Glomerular visceral epithelial cell (primary cell): ENCODE measurements at regions not wholly inside any gene's neighbourhood (a gene's known extent, or its start where the extent isn't known, plus 50 kb on each side); places are given as distances from the start of the nearest gene placed in this dataset.

ENCODE experiments used
- DNase-seq: peaks from one replicate; pipeline ENCODE4 v3.0.0-alpha.2; 2016; ENCODE audit errors: extremely low spot score

DNA sequence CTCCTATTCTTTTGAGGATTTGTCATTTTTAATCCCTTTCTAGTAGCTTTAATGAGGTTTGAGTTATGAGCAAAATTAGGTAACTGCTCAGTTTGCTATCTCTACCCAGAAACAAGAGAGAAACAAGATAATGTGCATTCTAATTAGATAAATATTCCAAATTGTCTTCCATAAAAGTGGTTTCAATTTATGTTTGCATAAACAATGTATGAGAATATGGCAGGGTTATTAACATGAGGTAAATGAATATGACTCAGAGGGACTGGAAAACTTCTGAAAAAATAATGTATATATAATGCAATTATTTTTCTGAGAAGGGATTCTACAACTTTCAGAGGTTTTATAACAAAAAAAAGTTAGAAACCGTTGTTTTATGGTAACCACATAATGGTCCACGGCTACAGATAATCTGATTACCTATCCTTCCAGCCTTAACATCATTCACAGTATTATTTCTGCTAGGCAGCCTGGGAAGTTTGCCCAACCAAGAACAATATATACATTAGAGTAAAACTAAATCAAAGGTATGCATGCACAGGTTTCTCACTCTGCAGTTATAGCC is 101.2 kb downstream of the CRPPA start:
- DNase-seq = no peak

GRCh38 chr7:16318989-16319915 is 102.1 kb downstream of the CRPPA start:
- peak; percentile 0 for DNase-seq

- no peak for DNase-seq
Measured at GRCh38 chr7:16318463-16318862, 102.9 kb downstream of the CRPPA start.

DNA sequence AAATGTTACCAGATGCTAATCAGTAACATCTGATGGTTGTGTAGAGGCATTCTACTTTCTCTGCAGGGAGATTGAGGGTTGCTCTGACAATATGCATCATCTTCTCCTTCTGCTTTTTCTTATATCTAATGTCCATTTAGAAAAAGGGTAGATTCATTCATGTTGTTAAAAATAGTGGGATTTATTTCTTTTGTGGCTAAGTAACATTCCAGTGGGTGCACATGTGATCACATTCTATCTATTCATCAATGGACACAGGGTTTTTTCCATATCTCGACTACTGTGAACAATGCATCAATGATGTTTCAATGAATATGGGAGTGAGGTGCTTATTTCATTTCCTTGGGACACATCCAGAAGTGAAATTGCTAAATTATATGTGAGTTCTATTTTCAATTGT is 103.9 kb downstream of the CRPPA start:
- no peak for DNase-seq

- no peak for DNase-seq
Measured at GRCh38 chr7:16315280-16315679, 106.1 kb downstream of the CRPPA start.

DNA sequence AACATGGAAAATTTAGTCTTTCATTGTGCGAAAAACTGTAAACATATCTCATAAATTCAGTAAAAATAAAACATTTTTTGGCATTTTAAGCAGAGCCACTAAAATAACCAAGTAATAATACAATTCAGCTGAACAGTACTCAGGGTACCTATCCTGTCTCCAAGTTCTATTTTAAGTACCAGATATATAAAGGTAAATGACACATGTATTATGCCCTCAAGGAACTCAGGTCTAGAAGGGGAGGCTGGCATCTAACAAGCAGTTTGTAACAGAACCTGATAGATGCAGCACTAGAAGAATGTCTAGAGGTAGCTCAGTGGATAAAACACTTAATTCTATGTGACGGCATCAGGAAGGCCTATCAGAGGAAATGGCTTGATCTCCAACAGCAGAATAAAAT is 112.2 kb downstream of the CRPPA start:
- DNase-seq = no peak

DNA sequence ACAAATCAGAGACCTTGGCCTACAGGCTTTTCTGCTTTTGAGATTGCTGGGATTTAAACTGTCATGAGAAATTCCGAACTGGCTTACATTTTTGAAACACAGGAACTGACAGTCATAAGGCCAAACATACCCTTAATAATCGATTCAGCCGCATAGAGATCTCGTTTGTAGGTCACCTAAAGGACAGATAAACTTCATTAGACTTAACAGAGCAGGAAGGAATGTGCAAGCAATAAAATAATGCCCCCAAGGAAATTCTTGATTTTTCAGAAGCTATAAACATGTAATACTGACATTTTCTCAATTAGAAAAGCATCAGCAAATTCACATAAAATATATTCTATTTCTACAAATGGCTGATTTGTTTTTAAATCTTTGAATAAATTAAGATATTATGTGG is 120.0 kb downstream of the CRPPA start:
- no peak for DNase-seq

GRCh38 chr7:16300361-16300895 is 120.9 kb downstream of the CRPPA start:
- no peak for DNase-seq

- DNase-seq = no peak
Measured at GRCh38 chr7:16299853-16300252, 121.5 kb downstream of the CRPPA start.

GRCh38 chr7:16298221-16298620 is 123.1 kb downstream of the CRPPA start:
- no peak for DNase-seq

DNA sequence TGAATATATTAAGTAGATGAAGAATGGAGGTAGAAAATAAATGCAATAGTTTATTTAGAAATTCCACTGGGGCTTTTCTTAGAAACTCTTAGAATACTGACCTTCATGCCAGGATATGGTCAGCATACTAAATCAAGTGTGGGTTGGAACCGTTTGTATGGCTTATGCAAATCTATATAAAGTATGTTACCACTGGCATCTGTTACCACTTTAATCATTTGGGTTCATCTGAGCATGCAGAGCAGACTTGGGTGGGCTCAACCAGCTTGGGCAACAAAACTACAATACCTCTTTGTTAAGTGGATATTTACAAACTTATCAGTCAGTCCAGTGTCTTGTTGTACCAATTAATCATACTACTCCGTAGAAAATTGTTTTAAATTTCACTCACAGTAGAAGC is 125.8 kb downstream of the CRPPA start:
- no peak for DNase-seq

DNA sequence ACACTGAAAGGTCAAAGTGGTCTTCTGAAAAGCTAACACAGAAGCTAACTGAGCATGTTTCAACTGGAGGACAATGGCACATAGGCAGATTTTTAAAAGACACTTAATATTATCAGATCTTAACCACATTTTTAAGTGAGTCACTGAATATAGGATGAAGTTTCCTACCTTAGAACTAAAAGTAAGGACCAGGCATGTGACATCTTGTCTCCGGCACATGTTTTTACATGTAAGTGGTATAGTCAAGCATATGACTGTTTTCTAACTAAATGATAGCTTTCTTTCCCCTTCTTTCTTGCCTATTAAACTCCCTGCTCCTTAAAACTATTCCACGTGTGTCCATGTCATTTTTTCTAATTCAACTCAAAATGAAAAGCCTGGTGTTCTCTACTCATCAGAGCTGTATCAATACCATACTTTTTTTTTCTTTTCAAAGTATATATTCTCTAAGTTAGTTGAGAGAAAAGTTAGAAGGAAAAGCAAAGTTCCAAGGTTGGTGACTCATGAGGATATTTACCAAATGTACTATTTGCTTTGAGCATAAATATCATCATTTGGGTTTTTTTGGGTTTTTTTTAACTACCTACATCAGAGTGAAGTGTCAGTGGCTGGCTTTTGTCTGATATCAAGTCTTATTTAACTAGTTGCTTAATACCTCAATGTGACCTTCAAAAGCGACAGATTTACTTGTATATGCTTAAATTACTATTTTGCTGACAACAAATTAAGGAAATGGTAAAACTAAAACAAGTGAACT is 127.5 kb downstream of the CRPPA start:
- DNase-seq = no peak

DNA sequence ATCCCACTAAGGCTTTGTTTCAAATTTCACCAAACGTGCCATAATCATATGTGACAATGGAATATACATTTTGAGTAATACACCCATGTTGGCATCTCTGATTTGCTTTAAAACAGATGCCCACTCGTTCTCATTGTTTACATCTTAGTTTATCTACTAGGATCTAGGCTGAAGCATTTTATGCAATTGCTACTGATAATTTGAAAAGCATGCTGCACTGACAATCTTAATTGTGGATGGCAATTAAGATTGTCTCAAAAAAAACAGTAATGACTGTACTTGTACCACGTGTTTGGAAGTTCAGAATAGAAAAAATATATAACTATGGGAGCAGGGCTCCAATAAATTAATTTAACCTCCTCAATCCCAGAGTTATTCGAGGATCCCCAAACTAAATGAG is 136.8 kb downstream of the CRPPA start:
- DNase-seq = no peak

GRCh38 chr7:16278167-16278787 is 143.1 kb downstream of the CRPPA start:
- DNase-seq = no peak

GRCh38 chr7:16271990-16272665 is 149.2 kb downstream of the CRPPA start:
- peak; percentile 1 for DNase-seq

DNA sequence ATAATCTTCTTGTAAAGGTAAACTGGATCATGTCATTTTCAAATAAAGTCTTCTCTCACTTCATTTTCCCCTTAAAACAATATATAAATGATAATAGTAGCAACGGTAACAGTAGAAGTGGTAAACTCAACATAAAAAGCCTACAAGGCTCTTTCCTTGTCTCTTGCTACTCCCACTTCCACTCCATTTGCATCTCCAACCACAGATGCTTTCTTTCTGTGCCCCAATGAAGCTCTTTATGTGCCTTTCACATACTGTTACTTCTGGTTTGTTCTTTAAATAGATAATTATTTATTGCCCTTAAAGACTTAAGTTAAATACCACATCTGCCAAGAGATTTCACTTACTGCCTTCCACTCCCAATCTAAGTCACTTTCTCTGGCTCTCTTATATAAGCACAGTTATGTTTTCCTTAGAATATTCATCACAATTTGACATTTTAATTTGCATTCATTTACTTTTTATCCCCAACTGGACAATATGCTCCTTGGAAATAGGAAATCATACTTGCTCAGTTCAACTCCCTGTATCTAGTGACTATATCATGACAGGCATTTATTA is 149.9 kb downstream of the CRPPA start:
- DNase-seq = no peak

GRCh38 chr7:16270844-16271243 is 150.5 kb downstream of the CRPPA start:
- no peak for DNase-seq

GRCh38 chr7:16268821-16269768 is 152.2 kb downstream of the CRPPA start:
- peak; percentile 48 for DNase-seq

GRCh38 chr7:16267953-16268820 is 153.2 kb downstream of the CRPPA start:
- no peak for DNase-seq
